GM12873 (cell line): ENCODE measurements at regions not wholly inside any gene's neighbourhood (a gene's known extent, or its start where the extent isn't known, plus 50 kb on each side); places are given as distances from the start of the nearest gene placed in this dataset.

Experiments used
- CTCF ChIP-seq: IDR thresholded peaks from 2 replicates; pipeline ENCODE4 v1.5.1; 2012; ENCODE audit warnings: low read depth, mild to moderate bottlenecking, moderate library complexity, low read length, control low read depth; ENCODE audit not compliant: insufficient read depth; ENCODE audit errors: missing control alignments

GRCh38 chr3:178001670-178002101 is 534.5 kb upstream of the KCNMB2 start:
- TF ChIP-seq CTCF = no peak

GRCh38 chr3:178002113-178002512 is 534.1 kb upstream of the KCNMB2 start:
- TF ChIP-seq CTCF = no peak

- TF ChIP-seq CTCF = no peak
Observed at GRCh38 chr3:178003756-178004155, 532.5 kb upstream of the KCNMB2 start.

GRCh38 chr3:178005961-178006360 is 530.3 kb upstream of the KCNMB2 start:
- no peak for TF ChIP-seq CTCF

- TF ChIP-seq CTCF = no peak
Observed at GRCh38 chr3:178010306-178010705, 525.9 kb upstream of the KCNMB2 start.

- TF ChIP-seq CTCF = no peak
Observed at GRCh38 chr3:178019645-178020044, 516.6 kb upstream of the KCNMB2 start.

GRCh38 chr3:178022599-178022998 is 513.6 kb upstream of the KCNMB2 start:
- TF ChIP-seq CTCF = no peak
